ENCODE measurements at regions not wholly inside any gene's neighbourhood (a gene's known extent, or its start where the extent isn't known, plus 50 kb on each side); places are given as distances from the start of the nearest gene placed in this dataset.

DNA sequence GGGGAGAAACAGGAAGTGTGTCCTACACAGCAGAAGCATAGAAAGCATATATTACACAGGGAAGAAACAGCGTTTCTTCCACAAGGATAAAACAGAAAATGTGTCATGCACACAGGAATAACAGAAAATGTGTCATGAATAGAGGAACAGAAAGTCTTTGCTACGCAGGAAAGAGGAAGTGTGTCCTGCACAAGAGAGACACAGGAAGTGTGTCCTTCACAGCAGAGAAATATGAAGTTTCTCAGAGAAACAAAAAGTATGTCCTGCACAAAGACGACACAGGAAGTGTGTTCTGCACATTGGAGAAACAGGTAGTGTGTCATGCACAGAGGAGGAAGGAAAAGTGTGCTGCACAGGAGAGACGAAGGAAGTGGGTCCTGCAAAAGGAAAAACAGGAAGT lies 835.3 kb downstream of the CDY2B start:
- TF ChIP-seq ZNF274 (IDR thresholded peaks at IDR 0.05; ENCODE audit: low read depth, low read length) = no peak
- no peak for TF ChIP-seq YY1 (IDR thresholded peaks at IDR 0.05; ENCODE audit: insufficient read depth, insufficient read length)
- TF ChIP-seq SUZ12 (IDR thresholded peaks at IDR 0.05; ENCODE audit: extremely low read depth, insufficient read depth, insufficient read length) = no peak

Data from NT2/D1 (cell line).